Liver (tissue), 7 donors: ENCODE measurements at regions not wholly inside any gene's neighbourhood (a gene's known extent, or its start where the extent isn't known, plus 50 kb on each side); places are given as distances from the start of the nearest gene placed in this dataset.

ENCODE experiments used
- DNase-seq: peaks from one replicate; pipeline ENCODE4 v3.0.0-alpha.2; 2017; ENCODE audit warnings: low spot score
- H3K27ac ChIP-seq, 2 donors: one replicate each; pipeline ENCODE4 v1.7.0; 2013; ENCODE audit warnings: inconsistent platforms in 2 of 2, low read length in 2 of 2, control low read depth in 1 of 2, low read depth in 1 of 2, mild to moderate bottlenecking in 1 of 2
- H3K27me3 ChIP-seq, 4 donors: one replicate each; pipeline versions ENCODE4 v1.6.1 to v1.7.0; 2013; ENCODE audit warnings: low read length in 3 of 4, inconsistent platforms in 1 of 4, mild to moderate bottlenecking in 1 of 4, moderate library complexity in 1 of 4; ENCODE audit not compliant: control insufficient read depth in 4 of 4, insufficient read depth in 4 of 4
- H3K36me3 ChIP-seq, 4 donors: one replicate each; pipeline versions ENCODE4 v1.6.1 to v1.7.0; 2013; ENCODE audit warnings: low read length in 3 of 4, mild to moderate bottlenecking in 3 of 4, low read depth in 1 of 4, moderate library complexity in 1 of 4; ENCODE audit not compliant: control insufficient read depth in 4 of 4, insufficient read depth in 3 of 4
- H3K4me1 ChIP-seq, 4 donors: one replicate each; pipeline versions ENCODE4 v1.6.1 to v1.7.0; 2013; ENCODE audit warnings: low read length in 3 of 4, mild to moderate bottlenecking in 3 of 4, moderate library complexity in 1 of 4; ENCODE audit not compliant: control insufficient read depth in 4 of 4, insufficient read depth in 4 of 4
- H3K4me3 ChIP-seq, 3 donors: one replicate each; pipeline versions ENCODE4 v1.6.1 to v1.7.0; 2013; ENCODE audit warnings: low read length in 3 of 3, control low read depth in 1 of 3, low read depth in 1 of 3, mild to moderate bottlenecking in 1 of 3
- H3K9ac ChIP-seq, 2 donors: one replicate each; pipeline ENCODE4 v1.7.0; 2013; ENCODE audit warnings: low read length in 2 of 2, mild to moderate bottlenecking in 2 of 2, moderate library complexity in 2 of 2, control low read depth in 1 of 2, low read depth in 1 of 2
- H3K9me3 ChIP-seq, 4 donors: one replicate each; pipeline versions ENCODE4 v1.6.1 to v1.7.0; 2013; ENCODE audit warnings: low read length in 3 of 4; ENCODE audit not compliant: control insufficient read depth in 4 of 4
- EGR1 ChIP-seq, 2 donors: IDR thresholded peaks; 2 replicates each; pipeline ENCODE4 v1.6.1; 2016 to 2018; ENCODE audit warnings: antibody characterized with exemption in 2 of 2, low read depth in 2 of 2
- FOXA1 ChIP-seq: IDR thresholded peaks from 2 replicates; pipeline ENCODE4 v1.6.1; 2016; ENCODE audit warnings: antibody characterized with exemption
- FOXA2 ChIP-seq: IDR thresholded peaks from 2 replicates; pipeline ENCODE4 v1.6.1; 2016; ENCODE audit warnings: antibody characterized with exemption
- GABPA ChIP-seq, 2 donors: IDR thresholded peaks in 1 of 2; conservative IDR thresholded peaks in 1 of 2; 2 replicates each; pipeline ENCODE4 v1.6.1; 2016; ENCODE audit warnings: antibody characterized with exemption in 2 of 2, mild to moderate bottlenecking in 1 of 2, moderate library complexity in 1 of 2
- HNF4A ChIP-seq, 2 donors: conservative IDR thresholded peaks; 2 replicates each; pipeline ENCODE4 v1.6.1; 2016; ENCODE audit warnings: antibody characterized with exemption in 2 of 2, mild to moderate bottlenecking in 2 of 2
- HNF4G ChIP-seq: IDR thresholded peaks from 2 replicates; pipeline ENCODE4 v1.6.1; 2016; ENCODE audit warnings: antibody characterized with exemption
- JUND ChIP-seq, 2 donors: IDR thresholded peaks; 2 replicates each; pipeline ENCODE4 v1.6.1; 2016; ENCODE audit warnings: antibody characterized with exemption in 2 of 2
- NR2F2 ChIP-seq: IDR thresholded peaks from 2 replicates; pipeline ENCODE4 v1.6.1; 2016; ENCODE audit warnings: antibody characterized with exemption
- RAD21 ChIP-seq, 2 donors: IDR thresholded peaks; 2 replicates each; pipeline ENCODE4 v1.6.1; 2016; ENCODE audit warnings: antibody characterized with exemption in 2 of 2, mild to moderate bottlenecking in 2 of 2
- RXRA ChIP-seq, 2 donors: IDR thresholded peaks; 2 replicates each; pipeline ENCODE4 v1.6.1; 2017 to 2018; ENCODE audit warnings: antibody characterized with exemption in 2 of 2, mild to moderate bottlenecking in 1 of 2
- SP1 ChIP-seq: IDR thresholded peaks from 2 replicates; pipeline ENCODE4 v1.6.1; 2018; ENCODE audit warnings: antibody characterized with exemption, mild to moderate bottlenecking
- WGBS: extraction: QIAGEN DNeasy Blood & Tissue Kit; methylation state at CpG from one replicate; pipeline ENCODE4 v1.1.7; 2013; 5-methylcytosine and 5-hydroxymethylcytosine counted together
- TF ChIP-seq, protein P1 (sequence below): IDR thresholded peaks from 2 replicates; pipeline ENCODE4 v1.6.1; 2016; ENCODE audit warnings: antibody characterized with exemption
- TF ChIP-seq, protein P2 (sequence below): IDR thresholded peaks from 2 replicates; pipeline ENCODE4 v1.6.1; 2016; ENCODE audit warnings: antibody characterized with exemption
- donor health status: healthy.
- donor health status: healthy.
- donor health status: healthy.
- donor health status: healthy.

DNA sequence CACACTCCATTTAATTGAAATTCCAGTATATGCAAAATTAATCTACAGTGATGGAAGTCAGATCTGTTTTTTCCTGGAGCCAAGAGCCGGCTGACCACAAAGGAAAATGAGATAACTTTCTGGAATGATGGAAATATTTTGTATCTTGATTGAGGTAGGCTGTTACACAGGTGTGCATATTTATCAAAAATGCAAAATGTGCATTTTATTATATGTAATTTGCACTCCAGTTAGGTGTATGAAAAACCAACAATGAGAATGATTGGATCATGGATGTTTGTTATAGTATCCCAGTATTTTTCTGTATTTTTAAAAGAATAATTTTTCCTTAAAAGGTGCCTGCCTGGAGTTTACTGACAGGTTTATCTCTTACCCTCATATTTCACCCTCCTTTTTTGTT, 242.0 kb upstream of the JAG1 start:
- Histone ChIP-seq H3K9me3 (peaks cover 0 to 3% (median 1%) of the 10 kb centered on the region in 4 donors), H3K27ac (no peak overlapping the region), H3K9ac (no peak overlapping the region), H3K36me3 (no peaks in the 10 kb centered on the region), H3K4me3 (no peak overlapping the region), H3K4me1 (no peaks in the 10 kb centered on the region), H3K27me3 (no peaks in the 10 kb centered on the region)
- no peak for TF ChIP-seq HNF4A (conservative IDR thresholded peaks at IDR 0.05)
- no peak for TF ChIP-seq RAD21 (IDR thresholded peaks at IDR 0.05)
- TF ChIP-seq NR2F2 = no peak
- TF ChIP-seq GABPA (IDR thresholded peaks at IDR 0.05 in 1 of 2, conservative IDR thresholded peaks at IDR 0.05 in 1 of 2) = no peak
- TF ChIP-seq EGR1 (IDR thresholded peaks at IDR 0.05; ENCODE audit: low read depth in 2 of 2) = no peak
- no peak for TF ChIP-seq FOXA2
- TF ChIP-seq, protein P1, sequence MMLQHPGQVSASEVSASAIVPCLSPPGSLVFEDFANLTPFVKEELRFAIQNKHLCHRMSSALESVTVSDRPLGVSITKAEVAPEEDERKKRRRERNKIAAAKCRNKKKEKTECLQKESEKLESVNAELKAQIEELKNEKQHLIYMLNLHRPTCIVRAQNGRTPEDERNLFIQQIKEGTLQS = no peak
- 79% methylated on average over 1 of the region's 1 CpG for WGBS
- DNase-seq = no peak

DNA sequence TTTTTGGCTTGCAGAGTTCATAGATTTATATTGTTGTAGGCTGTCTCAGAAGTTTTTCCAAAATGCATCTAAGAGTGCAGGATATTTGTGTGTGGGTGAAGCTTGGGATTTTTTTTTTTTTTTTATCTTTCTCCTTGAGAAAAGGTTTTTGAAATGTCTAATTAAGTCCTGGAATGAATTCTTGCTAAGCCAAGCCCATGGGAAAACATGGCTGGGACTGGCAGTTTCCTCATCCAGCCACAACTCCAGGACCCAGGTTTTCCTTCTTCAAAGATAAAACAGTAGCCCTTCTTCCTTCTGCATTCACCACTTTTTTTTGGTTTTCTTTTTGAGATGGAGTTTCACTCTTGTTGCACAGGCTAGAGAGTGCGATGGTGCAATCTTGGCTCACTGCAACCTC, 242.5 kb upstream of the JAG1 start:
- Histone ChIP-seq H3K4me3 (no peak overlapping the region), H3K4me1 (no peaks in the 10 kb centered on the region), H3K27me3 (no peaks in the 10 kb centered on the region), H3K36me3 (no peaks in the 10 kb centered on the region), H3K9ac (no peak overlapping the region), H3K9me3 (peaks cover 0 to 3% (median 1%) of the 10 kb centered on the region in 4 donors), H3K27ac (no peak overlapping the region)
- TF ChIP-seq FOXA1 (no peak), EGR1 (IDR thresholded peaks at IDR 0.05; ENCODE audit: low read depth in 2 of 2) (no peak), RXRA (IDR thresholded peaks at IDR 0.05) (no peak), GABPA (IDR thresholded peaks at IDR 0.05 in 1 of 2, conservative IDR thresholded peaks at IDR 0.05 in 1 of 2) (no peak), HNF4G (no peak)
- TF ChIP-seq, protein P2, sequence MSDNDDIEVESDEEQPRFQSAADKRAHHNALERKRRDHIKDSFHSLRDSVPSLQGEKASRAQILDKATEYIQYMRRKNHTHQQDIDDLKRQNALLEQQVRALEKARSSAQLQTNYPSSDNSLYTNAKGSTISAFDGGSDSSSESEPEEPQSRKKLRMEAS = no peak
- DNase-seq = no peak
- WGBS = 95% methylated on average over 1 of the region's 1 CpG

DNA sequence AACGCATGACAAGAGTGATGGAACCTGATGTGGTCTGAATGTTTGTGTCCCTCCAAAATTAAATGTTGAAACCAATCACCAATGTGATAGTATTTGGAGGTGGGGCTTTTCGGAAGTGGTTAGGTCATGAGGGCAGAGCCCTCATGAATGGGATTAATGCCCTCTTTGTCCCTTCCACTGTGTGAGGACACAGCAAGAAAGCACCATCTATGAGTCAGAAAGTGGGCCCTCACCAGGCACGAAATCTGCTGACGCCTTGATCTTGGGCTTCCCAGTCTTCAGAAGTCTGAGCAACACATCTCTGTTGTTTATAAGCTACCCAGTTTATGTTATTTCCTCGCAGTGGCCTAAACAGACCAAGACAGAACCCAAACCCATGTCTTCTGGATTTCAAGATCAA, 244.0 kb upstream of the JAG1 start:
- Histone ChIP-seq H3K9me3 (peaks cover 0 to 3% (median under 1%) of the 10 kb centered on the region in 4 donors), H3K36me3 (no peaks in the 10 kb centered on the region), H3K4me3 (no peak overlapping the region), H3K9ac (no peak overlapping the region), H3K27me3 (no peaks in the 10 kb centered on the region), H3K4me1 (no peaks in the 10 kb centered on the region), H3K27ac (no peak overlapping the region)
- TF ChIP-seq RAD21 (IDR thresholded peaks at IDR 0.05) = no peak
- no peak for TF ChIP-seq SP1
- TF ChIP-seq JUND (IDR thresholded peaks at IDR 0.05) = no peak
- DNase-seq = no peak
- WGBS = 75% methylated on average over 5 of the region's 5 CpGs

DNA sequence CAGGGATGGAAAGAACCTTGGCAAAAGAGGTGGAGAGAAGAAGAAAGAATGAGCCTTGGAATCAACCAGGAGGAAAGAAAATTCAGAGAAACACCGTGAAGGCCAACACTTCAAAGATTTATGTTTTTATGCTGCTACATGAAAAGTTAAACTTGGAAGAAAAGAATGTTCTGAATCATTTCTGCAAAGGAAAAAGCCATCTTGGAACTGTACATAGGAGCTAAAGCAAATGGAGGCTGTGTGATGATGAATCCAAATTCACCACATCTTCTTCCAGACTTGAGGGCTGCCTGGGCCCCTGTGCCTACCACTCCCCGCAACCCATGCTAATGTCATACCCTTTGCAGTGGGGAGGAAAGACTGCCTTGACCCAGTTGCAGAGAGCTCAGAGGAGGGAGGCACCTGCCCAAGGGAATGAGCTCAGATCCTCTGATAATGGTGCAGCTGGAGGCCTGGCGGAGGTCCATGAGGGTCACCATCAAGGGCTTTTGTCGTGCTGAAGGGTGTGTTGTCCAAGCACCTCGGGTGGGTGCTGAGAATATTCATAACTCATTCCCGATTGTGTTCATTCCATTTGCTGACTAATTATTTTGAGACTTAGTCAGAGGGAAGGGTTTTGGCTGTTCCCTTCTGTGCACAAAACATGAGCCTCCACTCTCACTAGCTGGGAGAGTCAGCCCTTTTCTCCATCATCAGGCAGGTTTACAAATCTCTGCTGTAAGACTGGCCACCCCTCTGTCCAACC, 245.8 kb upstream of the JAG1 start:
- Histone ChIP-seq H3K36me3 (no peaks in the 10 kb centered on the region), H3K9me3 (no peaks in the 10 kb centered on the region), H3K4me3 (no peak overlapping the region), H3K27me3 (no peaks in the 10 kb centered on the region), H3K27ac (no peak overlapping the region), H3K4me1 (no peaks in the 10 kb centered on the region), H3K9ac (no peak overlapping the region)
- no peak for DNase-seq
- 80% methylated on average over 6 of the region's 6 CpGs for WGBS
- no peak for TF ChIP-seq EGR1 (IDR thresholded peaks at IDR 0.05; ENCODE audit: low read depth in 2 of 2)
- TF ChIP-seq, protein P1 = no peak
